ENCODE measurements at regions not wholly inside any gene's neighbourhood (a gene's known extent, or its start where the extent isn't known, plus 50 kb on each side); places are given as distances from the start of the nearest gene placed in this dataset.

DNA sequence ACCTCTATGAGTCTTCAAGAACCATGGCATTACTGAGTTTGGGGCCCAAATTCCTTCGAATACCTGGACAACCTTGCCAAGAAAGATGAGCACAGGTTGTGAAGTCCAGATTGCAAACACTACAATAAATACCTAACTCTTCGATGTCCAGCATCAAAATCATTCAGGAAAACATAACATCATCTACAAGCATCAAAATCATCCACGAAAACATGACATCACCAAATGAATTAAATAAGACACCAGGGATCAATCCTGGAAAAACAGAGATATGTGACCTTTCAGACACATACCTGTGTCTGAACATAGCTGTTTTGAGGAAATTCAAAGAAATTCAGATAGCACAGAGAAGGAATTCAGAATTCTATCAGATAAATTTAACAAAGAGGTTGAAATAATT lies 262.0 kb upstream of the KITLG start:
- no peak for TF ChIP-seq CTCF (conservative IDR thresholded peaks at IDR 0.05 in 1 of 2, IDR thresholded peaks at IDR 0.05 in 1 of 2; ENCODE audit: extremely low read depth in 1 of 2, insufficient read depth in 1 of 2, low read depth in 1 of 2, low read length in 2 of 2)
- TF ChIP-seq EZH2 (IDR thresholded peaks at IDR 0.05; ENCODE audit: borderline replicate concordance, low read length) = no peak

All from mammary epithelial cell (primary cell).